ENCODE measurements at regions not wholly inside any gene's neighbourhood (a gene's known extent, or its start where the extent isn't known, plus 50 kb on each side); places are given as distances from the start of the nearest gene placed in this dataset.

DNA sequence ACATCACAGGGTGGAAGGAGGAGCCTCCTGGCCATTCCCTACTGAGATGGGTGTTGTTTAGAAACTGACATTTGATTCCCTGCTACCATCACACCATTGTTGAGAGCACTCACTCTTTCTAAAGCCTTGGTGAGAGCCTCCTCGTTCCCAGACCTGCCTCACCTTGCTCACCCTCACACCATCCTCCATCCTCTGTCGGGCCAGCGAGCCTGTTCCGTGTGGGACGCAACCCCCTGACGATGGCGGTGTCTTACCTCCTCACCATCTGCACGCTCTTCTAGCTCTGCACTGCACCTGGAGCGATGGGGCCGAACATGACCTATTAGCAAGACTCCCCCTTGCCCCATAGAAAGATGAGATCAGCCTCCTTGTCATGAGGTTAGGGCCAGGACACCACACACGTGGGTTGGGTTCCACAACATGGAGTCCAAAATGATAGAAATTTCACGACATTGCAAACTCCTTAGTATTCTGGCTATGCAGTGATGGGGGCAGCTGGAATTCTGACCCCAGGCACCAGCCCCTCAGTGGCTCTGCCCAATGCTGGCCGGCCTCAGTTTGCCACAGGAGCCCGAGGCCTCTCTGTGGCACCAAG, 1017.9 kb downstream of the TBC1D22A start:
- Histone ChIP-seq H3K36me3 (ENCODE audit: control insufficient read depth in 2 of 2, extremely low read depth in 1 of 2, insufficient read depth in 1 of 2, low read length in 1 of 2) (no peaks in the 10 kb centered on the region), H3K4me1 (ENCODE audit: control insufficient read depth in 1 of 2, extremely low read depth in 1 of 2, insufficient read depth in 2 of 2, low read length in 2 of 2) (no peaks in the 10 kb centered on the region), H3K27ac (ENCODE audit: low read length) (no peak overlapping the region), H3K9me3 (no peaks in the 10 kb centered on the region), H3K4me3 (ENCODE audit: control insufficient read depth in 1 of 2, extremely low read depth in 1 of 2, low read length in 1 of 2) (no peak overlapping the region), H3K27me3 (replicated peaks in 1 of 2; ENCODE audit: control insufficient read depth in 2 of 2, extremely low read depth in 1 of 2, insufficient read depth in 2 of 2, low read length in 1 of 2) (peaks cover 0 to 23% of the 10 kb centered on the region in 2 experiments)
- POLR2A ChIA-PET, result no interaction called here
- H3K36me3 Mint-ChIP-seq, result no peaks in the 10 kb centered on the region
- CTCF ChIA-PET, result no interaction called here
- no peak overlapping the region for H3K27ac Mint-ChIP-seq
- no peak for ATAC-seq (replicated peaks in 1 of 4)
- H3K4me1 Mint-ChIP-seq, result no peaks in the 10 kb centered on the region
- H3K4me3 Mint-ChIP-seq, result no peak overlapping the region
- peaks cover 0 to under 1% (median 0%) of the 10 kb centered on the region in 3 donors for H3K9me3 Mint-ChIP-seq
- H3K27me3 Mint-ChIP-seq, result peaks cover 7% of the 10 kb centered on the region in 2 donors
- 80% methylated on average over 14 of the region's 14 CpGs for WGBS (ENCODE audit: insufficient coverage)
- DNase-seq, result no peak

- DNase-seq, result no peak
- H3K4me3 ChIP-seq (ENCODE audit: control insufficient read depth in 1 of 2, extremely low read depth in 1 of 2, low read length in 1 of 2), result no peak overlapping the region
- H3K27ac ChIP-seq (ENCODE audit: low read length), result no peak overlapping the region
- H3K36me3 ChIP-seq (ENCODE audit: control insufficient read depth in 2 of 2, extremely low read depth in 1 of 2, insufficient read depth in 1 of 2, low read length in 1 of 2), result no peaks in the 10 kb centered on the region
- Mint-ChIP-seq H3K4me3 (no peak overlapping the region), H3K27ac (no peak overlapping the region), H3K4me1 (no peaks in the 10 kb centered on the region), H3K9me3 (no peaks in the 10 kb centered on the region), H3K36me3 (no peaks in the 10 kb centered on the region), H3K27me3 (peaks cover 6 to 7% of the 10 kb centered on the region in 2 donors)
- H3K27me3 ChIP-seq (replicated peaks in 1 of 2; ENCODE audit: control insufficient read depth in 2 of 2, extremely low read depth in 1 of 2, insufficient read depth in 2 of 2, low read length in 1 of 2), result peaks cover 0 to 15% of the 10 kb centered on the region in 2 experiments
- 63% methylated on average over 4 of the region's 7 CpGs for WGBS (ENCODE audit: insufficient coverage)
- ATAC-seq (replicated peaks in 1 of 4), result no peak
- ChIA-PET POLR2A (no interaction called here), CTCF (no interaction called here)
- H3K4me1 ChIP-seq (ENCODE audit: control insufficient read depth in 1 of 2, extremely low read depth in 1 of 2, insufficient read depth in 2 of 2, low read length in 2 of 2), result no peaks in the 10 kb centered on the region
- no peaks in the 10 kb centered on the region for H3K9me3 ChIP-seq
Observed at GRCh38 chr22:47779474-47779873, 1017.0 kb downstream of the TBC1D22A start.

- no peak overlapping the region for H3K27ac Mint-ChIP-seq
- Histone ChIP-seq H3K27ac (ENCODE audit: low read length) (no peak overlapping the region), H3K36me3 (ENCODE audit: control insufficient read depth in 2 of 2, extremely low read depth in 1 of 2, insufficient read depth in 1 of 2, low read length in 1 of 2) (no peaks in the 10 kb centered on the region), H3K4me3 (ENCODE audit: control insufficient read depth in 1 of 2, extremely low read depth in 1 of 2, low read length in 1 of 2) (no peak overlapping the region), H3K27me3 (replicated peaks in 1 of 2; ENCODE audit: control insufficient read depth in 2 of 2, extremely low read depth in 1 of 2, insufficient read depth in 2 of 2, low read length in 1 of 2) (peaks cover 0 to 8% of the 10 kb centered on the region in 2 experiments), H3K4me1 (ENCODE audit: control insufficient read depth in 1 of 2, extremely low read depth in 1 of 2, insufficient read depth in 2 of 2, low read length in 2 of 2) (no peaks in the 10 kb centered on the region), H3K9me3 (no peaks in the 10 kb centered on the region)
- ChIA-PET POLR2A (no interaction called here), CTCF (no interaction called here)
- ATAC-seq (replicated peaks in 1 of 4) (no peak), DNase-seq (no peak)
- H3K27me3 Mint-ChIP-seq, result peaks cover 4 to 7% of the 10 kb centered on the region in 2 donors
- H3K4me1 Mint-ChIP-seq, result no peaks in the 10 kb centered on the region
- no peak overlapping the region for H3K4me3 Mint-ChIP-seq
- H3K9me3 Mint-ChIP-seq, result no peaks in the 10 kb centered on the region
- no peaks in the 10 kb centered on the region for H3K36me3 Mint-ChIP-seq
- 96% methylated on average over 13 of the region's 13 CpGs for WGBS (ENCODE audit: insufficient coverage)
Observed at GRCh38 chr22:47778160-47778658, 1015.8 kb downstream of the TBC1D22A start.

DNA sequence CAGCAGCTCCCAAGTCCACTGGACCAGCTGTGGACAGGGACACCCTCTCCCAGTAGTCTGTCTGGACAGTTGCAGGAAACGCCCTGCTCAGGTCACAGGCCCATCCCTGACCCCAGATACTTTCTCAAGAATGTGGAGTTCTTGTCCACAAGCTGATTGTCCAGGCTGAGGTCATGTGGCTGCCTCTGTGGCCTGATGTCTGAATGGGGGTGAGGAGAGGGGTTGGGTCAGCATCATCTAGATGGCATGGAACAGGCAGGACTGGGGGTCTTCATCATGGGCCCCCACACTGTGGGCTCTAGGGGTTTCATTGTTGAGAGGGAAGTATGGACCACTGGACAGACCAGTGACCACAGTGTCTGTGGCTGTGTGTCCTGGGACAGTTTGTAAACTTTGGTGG, 1015.0 kb downstream of the TBC1D22A start:
- Mint-ChIP-seq H3K4me1 (no peaks in the 10 kb centered on the region), H3K4me3 (no peak overlapping the region), H3K27ac (no peak overlapping the region), H3K9me3 (no peaks in the 10 kb centered on the region), H3K36me3 (no peaks in the 10 kb centered on the region), H3K27me3 (peaks cover 4 to 6% of the 10 kb centered on the region in 2 donors)
- DNase-seq (no peak), ATAC-seq (replicated peaks in 1 of 4) (no peak)
- Histone ChIP-seq H3K36me3 (ENCODE audit: control insufficient read depth in 2 of 2, extremely low read depth in 1 of 2, insufficient read depth in 1 of 2, low read length in 1 of 2) (no peaks in the 10 kb centered on the region), H3K9me3 (no peaks in the 10 kb centered on the region), H3K27me3 (replicated peaks in 1 of 2; ENCODE audit: control insufficient read depth in 2 of 2, extremely low read depth in 1 of 2, insufficient read depth in 2 of 2, low read length in 1 of 2) (peaks cover 0 to 6% of the 10 kb centered on the region in 2 experiments), H3K27ac (ENCODE audit: low read length) (no peak overlapping the region), H3K4me1 (ENCODE audit: control insufficient read depth in 1 of 2, extremely low read depth in 1 of 2, insufficient read depth in 2 of 2, low read length in 2 of 2) (no peaks in the 10 kb centered on the region), H3K4me3 (ENCODE audit: control insufficient read depth in 1 of 2, extremely low read depth in 1 of 2, low read length in 1 of 2) (no peak overlapping the region)
- WGBS (ENCODE audit: insufficient coverage), result 43% methylated on average over 1 of the region's 1 CpG
- POLR2A ChIA-PET, result no interaction called here
- CTCF ChIA-PET, result no interaction called here

DNA sequence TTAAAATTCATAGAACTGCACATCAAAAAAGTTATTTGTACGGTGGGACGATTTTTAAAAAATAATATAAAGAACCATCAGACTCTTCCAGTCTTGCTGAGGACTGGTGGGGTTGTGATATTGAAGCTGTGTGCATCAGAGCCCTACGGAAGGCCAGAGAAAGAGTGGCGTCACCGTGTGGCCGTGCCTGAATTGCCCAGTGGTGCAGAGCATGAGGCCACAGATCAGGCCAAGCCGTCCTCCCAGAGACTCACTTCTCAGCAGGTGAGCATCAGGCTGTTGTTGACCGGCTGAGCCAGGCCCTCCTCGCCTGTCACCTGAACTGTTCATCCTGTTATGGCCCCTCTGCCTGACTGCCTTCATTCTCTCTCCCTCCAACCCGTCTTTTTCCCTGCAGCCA, 1013.9 kb downstream of the TBC1D22A start:
- H3K27ac Mint-ChIP-seq, result no peak overlapping the region
- Histone ChIP-seq H3K27ac (ENCODE audit: low read length) (no peak overlapping the region), H3K4me1 (ENCODE audit: control insufficient read depth in 1 of 2, extremely low read depth in 1 of 2, insufficient read depth in 2 of 2, low read length in 2 of 2) (no peaks in the 10 kb centered on the region), H3K9me3 (no peaks in the 10 kb centered on the region), H3K27me3 (replicated peaks in 1 of 2; ENCODE audit: control insufficient read depth in 2 of 2, extremely low read depth in 1 of 2, insufficient read depth in 2 of 2, low read length in 1 of 2) (peaks cover 0 to 4% of the 10 kb centered on the region in 2 experiments), H3K36me3 (ENCODE audit: control insufficient read depth in 2 of 2, extremely low read depth in 1 of 2, insufficient read depth in 1 of 2, low read length in 1 of 2) (no peaks in the 10 kb centered on the region), H3K4me3 (ENCODE audit: control insufficient read depth in 1 of 2, extremely low read depth in 1 of 2, low read length in 1 of 2) (no peak overlapping the region)
- WGBS (ENCODE audit: insufficient coverage), result 61% methylated on average over 8 of the region's 10 CpGs
- POLR2A ChIA-PET, result no interaction called here
- H3K27me3 Mint-ChIP-seq, result no peaks in the 10 kb centered on the region
- H3K9me3 Mint-ChIP-seq, result peaks cover 0 to 2% (median 0%) of the 10 kb centered on the region in 3 donors
- H3K4me3 Mint-ChIP-seq, result no peak overlapping the region
- no peak for ATAC-seq (replicated peaks in 1 of 4)
- no peaks in the 10 kb centered on the region for H3K36me3 Mint-ChIP-seq
- H3K4me1 Mint-ChIP-seq, result no peaks in the 10 kb centered on the region
- CTCF ChIA-PET, result no interaction called here
- DNase-seq, result no peak

DNA sequence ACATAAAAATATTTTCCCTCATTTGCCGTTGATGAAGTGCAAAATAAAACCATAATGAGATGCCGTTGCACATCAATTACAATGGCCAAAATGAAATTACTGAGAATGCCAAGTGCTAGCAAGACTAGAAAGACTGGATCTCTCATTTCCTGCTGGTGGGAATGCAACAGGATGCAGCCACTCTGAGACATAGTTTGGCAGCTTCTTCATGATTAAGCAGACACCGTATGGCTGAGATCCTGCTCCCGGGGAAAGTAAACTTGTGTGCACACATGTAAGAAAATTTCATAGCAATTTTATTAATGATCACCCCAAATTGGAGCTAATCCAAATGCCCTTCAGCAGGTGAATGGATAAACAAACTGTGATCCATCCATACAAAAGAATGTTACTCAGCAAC, 1013.2 kb downstream of the TBC1D22A start:
- H3K27me3 Mint-ChIP-seq, result peaks cover 0 to 1% of the 10 kb centered on the region in 2 donors
- no peaks in the 10 kb centered on the region for H3K36me3 Mint-ChIP-seq
- no peak for ATAC-seq (replicated peaks in 1 of 4)
- no peak for DNase-seq
- POLR2A ChIA-PET, result no interaction called here
- peaks cover 0 to 4% (median 0%) of the 10 kb centered on the region in 3 donors for H3K9me3 Mint-ChIP-seq
- H3K4me1 ChIP-seq (ENCODE audit: control insufficient read depth in 1 of 2, extremely low read depth in 1 of 2, insufficient read depth in 2 of 2, low read length in 2 of 2), result no peaks in the 10 kb centered on the region
- WGBS (ENCODE audit: insufficient coverage), result 81% methylated on average over 2 of the region's 4 CpGs
- H3K4me3 Mint-ChIP-seq, result no peak overlapping the region
- no peak overlapping the region for H3K27ac ChIP-seq (ENCODE audit: low read length)
- H3K27me3 ChIP-seq (replicated peaks in 1 of 2; ENCODE audit: control insufficient read depth in 2 of 2, extremely low read depth in 1 of 2, insufficient read depth in 2 of 2, low read length in 1 of 2), result peaks cover 0 to 4% of the 10 kb centered on the region in 2 experiments
- CTCF ChIA-PET, result no interaction called here
- H3K9me3 ChIP-seq, result no peaks in the 10 kb centered on the region
- H3K4me1 Mint-ChIP-seq, result no peaks in the 10 kb centered on the region
- no peak overlapping the region for H3K4me3 ChIP-seq (ENCODE audit: control insufficient read depth in 1 of 2, extremely low read depth in 1 of 2, low read length in 1 of 2)
- no peaks in the 10 kb centered on the region for H3K36me3 ChIP-seq (ENCODE audit: control insufficient read depth in 2 of 2, extremely low read depth in 1 of 2, insufficient read depth in 1 of 2, low read length in 1 of 2)
- no peak overlapping the region for H3K27ac Mint-ChIP-seq

GRCh38 chr22:47775191-47775590, 1012.7 kb downstream of the TBC1D22A start:
- peaks cover 0 to 6% of the 10 kb centered on the region in 2 donors for H3K27me3 Mint-ChIP-seq
- no CpG with 5 or more reads among the region's 4 CpGs for WGBS (ENCODE audit: insufficient coverage)
- CTCF ChIA-PET, result no interaction called here
- no peak for DNase-seq
- Histone ChIP-seq H3K4me1 (ENCODE audit: control insufficient read depth in 1 of 2, extremely low read depth in 1 of 2, insufficient read depth in 2 of 2, low read length in 2 of 2) (no peaks in the 10 kb centered on the region), H3K27ac (ENCODE audit: low read length) (no peak overlapping the region), H3K27me3 (replicated peaks in 1 of 2; ENCODE audit: control insufficient read depth in 2 of 2, extremely low read depth in 1 of 2, insufficient read depth in 2 of 2, low read length in 1 of 2) (peaks cover 0 to 4% of the 10 kb centered on the region in 2 experiments), H3K9me3 (no peaks in the 10 kb centered on the region), H3K4me3 (ENCODE audit: control insufficient read depth in 1 of 2, extremely low read depth in 1 of 2, low read length in 1 of 2) (no peak overlapping the region), H3K36me3 (ENCODE audit: control insufficient read depth in 2 of 2, extremely low read depth in 1 of 2, insufficient read depth in 1 of 2, low read length in 1 of 2) (no peaks in the 10 kb centered on the region)
- POLR2A ChIA-PET, result no interaction called here
- H3K4me1 Mint-ChIP-seq, result no peaks in the 10 kb centered on the region
- no peak overlapping the region for H3K27ac Mint-ChIP-seq
- ATAC-seq (replicated peaks in 1 of 4), result no peak
- H3K4me3 Mint-ChIP-seq, result no peak overlapping the region
- H3K9me3 Mint-ChIP-seq, result peaks cover 0 to 4% (median 0%) of the 10 kb centered on the region in 3 donors
- no peaks in the 10 kb centered on the region for H3K36me3 Mint-ChIP-seq

Measured in T-cell (primary cell).